ENCODE measurements at regions not wholly inside any gene's neighbourhood (a gene's known extent, or its start where the extent isn't known, plus 50 kb on each side); places are given as distances from the start of the nearest gene placed in this dataset.

DNA sequence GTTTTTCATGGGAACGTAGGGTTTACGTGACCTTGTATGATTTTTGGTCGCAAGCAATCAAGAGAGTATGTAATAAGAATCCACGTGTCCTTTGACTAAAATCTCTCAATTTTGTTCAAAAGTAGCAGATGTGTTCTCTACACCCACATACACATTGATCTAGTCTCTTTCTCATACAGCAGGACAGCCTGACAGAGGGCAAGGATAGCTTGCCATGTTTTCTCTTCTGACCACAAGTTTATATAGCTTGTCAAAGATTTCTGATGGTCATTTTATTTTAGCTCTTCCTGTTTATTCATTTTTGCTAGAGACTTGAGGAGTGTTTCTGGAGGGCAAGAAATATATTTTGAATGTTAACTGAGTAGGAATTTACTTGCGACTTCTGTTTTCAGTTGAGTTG lies 570.2 kb upstream of the ALCAM start:
- TF ChIP-seq, protein P1, sequence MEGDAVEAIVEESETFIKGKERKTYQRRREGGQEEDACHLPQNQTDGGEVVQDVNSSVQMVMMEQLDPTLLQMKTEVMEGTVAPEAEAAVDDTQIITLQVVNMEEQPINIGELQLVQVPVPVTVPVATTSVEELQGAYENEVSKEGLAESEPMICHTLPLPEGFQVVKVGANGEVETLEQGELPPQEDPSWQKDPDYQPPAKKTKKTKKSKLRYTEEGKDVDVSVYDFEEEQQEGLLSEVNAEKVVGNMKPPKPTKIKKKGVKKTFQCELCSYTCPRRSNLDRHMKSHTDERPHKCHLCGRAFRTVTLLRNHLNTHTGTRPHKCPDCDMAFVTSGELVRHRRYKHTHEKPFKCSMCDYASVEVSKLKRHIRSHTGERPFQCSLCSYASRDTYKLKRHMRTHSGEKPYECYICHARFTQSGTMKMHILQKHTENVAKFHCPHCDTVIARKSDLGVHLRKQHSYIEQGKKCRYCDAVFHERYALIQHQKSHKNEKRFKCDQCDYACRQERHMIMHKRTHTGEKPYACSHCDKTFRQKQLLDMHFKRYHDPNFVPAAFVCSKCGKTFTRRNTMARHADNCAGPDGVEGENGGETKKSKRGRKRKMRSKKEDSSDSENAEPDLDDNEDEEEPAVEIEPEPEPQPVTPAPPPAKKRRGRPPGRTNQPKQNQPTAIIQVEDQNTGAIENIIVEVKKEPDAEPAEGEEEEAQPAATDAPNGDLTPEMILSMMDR (IDR thresholded peaks at IDR 0.05), result no peak
- TF ChIP-seq POLR2A (IDR thresholded peaks at IDR 0.05), result no peak
